Activated CD4-positive, alpha-beta T cell treated with anti-CD3 and anti-CD28 coated beads for 36 hours (primary cell): ENCODE measurements at regions not wholly inside any gene's neighbourhood (a gene's known extent, or its start where the extent isn't known, plus 50 kb on each side); places are given as distances from the start of the nearest gene placed in this dataset.

ENCODE experiments used
- ATAC-seq: fragments of 200-7000 bp; cut with Tn5 transposase; one replicate; pipeline ENCODE4 v1.10.0; 2021; ENCODE audit warnings: mild to moderate bottlenecking, moderate library complexity
- CTCF ChIA-PET: fragments of 350-600 bp; sonication (Branson Sonifier 250); formaldehyde crosslinking; loops from one replicate; lab custom pipeline; 2021; ENCODE audit warnings: antibody characterized with exemption; lab: Charles Lee
- POLR2A ChIA-PET: fragments of 350-600 bp; sonication (Branson Sonifier 250); formaldehyde crosslinking; loops from one replicate; lab custom pipeline; 2021; ENCODE audit warnings: antibody characterized with exemption, inconsistent platforms; lab: Charles Lee
- DNase-seq: peaks from one replicate; pipeline ENCODE4 v3.0.0-alpha.2; 2020
- H3K27ac Mint-ChIP-seq: one replicate; pipeline ENCODE4 v1.8.0; 2021; ENCODE audit warnings: mixed read lengths
- H3K27me3 Mint-ChIP-seq: one replicate; pipeline ENCODE4 v1.8.0; 2021; ENCODE audit warnings: mixed read lengths
- H3K36me3 Mint-ChIP-seq: one replicate; pipeline ENCODE4 v1.8.0; 2021; ENCODE audit warnings: low read depth, mixed read lengths
- H3K4me1 Mint-ChIP-seq: one replicate; pipeline ENCODE4 v1.8.0; 2021; ENCODE audit warnings: mixed read lengths
- H3K4me3 Mint-ChIP-seq: one replicate; pipeline ENCODE4 v1.8.0; 2021; ENCODE audit warnings: mild to moderate bottlenecking, moderate library complexity, mixed read lengths
- H3K9me3 Mint-ChIP-seq: one replicate; pipeline ENCODE4 v1.8.0; 2021; ENCODE audit warnings: low read depth, mixed read lengths
- intact Hi-C, 2 experiments: fragments of 100-400 bp; cut with DNase I in 1 of 2; cut with micrococcal nuclease in 1 of 2; formaldehyde crosslinking; loops; one replicate each; pipeline versions ENCODE4 v1.14.2 to v1.15.1; 2022 to 2024; cut with DNase I, micrococcal nuclease

DNA sequence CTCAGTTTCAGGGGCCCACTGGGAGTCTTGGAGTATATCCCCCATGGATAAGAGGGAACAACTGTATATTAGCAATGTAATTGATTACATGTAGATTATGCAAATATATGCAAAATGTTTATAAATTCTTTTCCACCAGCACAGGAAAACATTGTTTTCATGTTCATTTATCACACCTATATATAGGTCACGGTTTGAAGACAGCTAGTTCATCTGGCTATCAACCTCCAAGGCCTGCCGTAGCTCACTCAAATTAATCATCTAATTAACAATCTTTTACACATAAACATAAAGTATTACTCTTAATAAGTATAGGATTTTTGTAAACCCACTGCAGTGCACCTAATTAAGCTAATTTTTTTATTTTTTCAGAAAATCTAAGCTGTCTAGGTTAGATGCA, 53.7 kb upstream of the SP4 start:
- H3K4me1 Mint-ChIP-seq: peaks cover 8% of the 10 kb centered on the region
- ATAC-seq (no peak), DNase-seq (no peak)
- intact Hi-C loops: no loop called here
- POLR2A ChIA-PET: no interaction called here
- CTCF ChIA-PET: interaction anchor here (0.6 kb wide), 1 partner anchor 265 kb away, joined by 3 read pairs; no protein-coding TSS in a partner anchor
- peaks cover 13% of the 10 kb centered on the region for H3K9me3 Mint-ChIP-seq
- H3K36me3 Mint-ChIP-seq: no peaks in the 10 kb centered on the region
- no peaks in the 10 kb centered on the region for H3K27me3 Mint-ChIP-seq
- no peak overlapping the region for H3K27ac Mint-ChIP-seq
- no peak overlapping the region for H3K4me3 Mint-ChIP-seq

DNA sequence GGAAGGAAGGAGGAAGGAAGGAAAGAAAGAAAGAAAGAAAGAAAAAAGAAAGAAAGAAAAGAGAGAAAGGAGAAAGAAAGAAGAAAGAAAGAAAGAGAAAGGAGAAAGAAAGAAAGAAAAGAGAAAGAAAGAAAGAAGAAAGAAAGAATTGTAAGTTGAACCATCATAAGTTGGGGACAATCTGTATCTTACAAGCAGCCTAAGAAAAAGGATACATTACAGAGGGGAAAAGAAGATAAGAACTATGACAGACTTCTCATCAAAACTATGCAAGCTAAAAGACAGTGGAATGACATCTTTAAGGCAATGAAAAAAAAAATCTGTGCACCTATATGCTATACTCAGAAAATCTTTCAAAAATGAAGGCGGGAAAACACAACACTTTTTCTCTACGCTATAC, 50.3 kb upstream of the SP4 start:
- DNase-seq (no peak), ATAC-seq (no peak)
- H3K27ac Mint-ChIP-seq: no peak overlapping the region
- H3K27me3 Mint-ChIP-seq: no peaks in the 10 kb centered on the region
- peaks cover 13% of the 10 kb centered on the region for H3K9me3 Mint-ChIP-seq
- intact Hi-C loops: no loop called here
- H3K4me3 Mint-ChIP-seq: no peak overlapping the region
- H3K36me3 Mint-ChIP-seq: no peaks in the 10 kb centered on the region
- ChIA-PET CTCF (no interaction called here), POLR2A (interaction anchor here (0.6 kb wide), 1 partner anchor 676 kb away, joined by 3 read pairs; no protein-coding TSS in a partner anchor)
- no peaks in the 10 kb centered on the region for H3K4me1 Mint-ChIP-seq
